Activated gamma-delta T cell (primary cell): ENCODE measurements at regions not wholly inside any gene's neighbourhood (a gene's known extent, or its start where the extent isn't known, plus 50 kb on each side); places are given as distances from the start of the nearest gene placed in this dataset.

Experiments
- DNase-seq: peaks from one replicate; lab custom pipeline; 2025; lab: John Stamatoyannopoulos, UW

GRCh38 chr13:71087006-71087405 is 780.0 kb downstream of the DACH1 start:
- no peak for DNase-seq

- no peak for DNase-seq
These were observed 784.4 kb downstream of the DACH1 start for GRCh38 chr13:71082631-71083030.

GRCh38 chr13:71079638-71080037 is 787.4 kb downstream of the DACH1 start:
- DNase-seq: no peak

GRCh38 chr13:71068041-71068440 is 799.0 kb downstream of the DACH1 start:
- no peak for DNase-seq

GRCh38 chr13:71067165-71067815 is 799.7 kb downstream of the DACH1 start:
- DNase-seq: no peak

GRCh38 chr13:71056581-71056980 is 810.4 kb downstream of the DACH1 start:
- DNase-seq: no peak

GRCh38 chr13:71055644-71056043 is 811.4 kb downstream of the DACH1 start:
- DNase-seq: no peak

- DNase-seq: no peak
These were observed 812.0 kb downstream of the DACH1 start for GRCh38 chr13:71055047-71055446.

- no peak for DNase-seq
These were observed 812.6 kb downstream of the DACH1 start for GRCh38 chr13:71054358-71054757.

DNA sequence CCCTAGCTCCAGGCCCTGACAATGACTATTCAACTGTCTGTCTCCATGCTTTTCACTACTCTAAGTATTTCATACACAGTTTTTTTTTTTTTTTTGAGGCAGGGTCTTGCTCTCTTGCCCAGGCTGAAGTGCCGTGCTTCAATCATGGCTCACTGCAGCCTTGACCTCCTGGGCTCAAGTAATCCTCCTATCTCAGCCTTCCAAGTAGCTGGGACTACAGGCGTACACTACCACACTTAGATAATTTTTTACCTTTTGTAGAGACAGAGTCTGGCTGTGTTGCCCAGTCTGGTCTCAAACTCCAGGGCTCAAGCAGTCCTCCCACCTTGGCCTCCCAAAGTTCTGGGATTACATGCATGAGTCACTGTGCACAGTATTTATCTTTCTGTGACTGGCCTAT is 815.4 kb downstream of the DACH1 start:
- DNase-seq: no peak

DNA sequence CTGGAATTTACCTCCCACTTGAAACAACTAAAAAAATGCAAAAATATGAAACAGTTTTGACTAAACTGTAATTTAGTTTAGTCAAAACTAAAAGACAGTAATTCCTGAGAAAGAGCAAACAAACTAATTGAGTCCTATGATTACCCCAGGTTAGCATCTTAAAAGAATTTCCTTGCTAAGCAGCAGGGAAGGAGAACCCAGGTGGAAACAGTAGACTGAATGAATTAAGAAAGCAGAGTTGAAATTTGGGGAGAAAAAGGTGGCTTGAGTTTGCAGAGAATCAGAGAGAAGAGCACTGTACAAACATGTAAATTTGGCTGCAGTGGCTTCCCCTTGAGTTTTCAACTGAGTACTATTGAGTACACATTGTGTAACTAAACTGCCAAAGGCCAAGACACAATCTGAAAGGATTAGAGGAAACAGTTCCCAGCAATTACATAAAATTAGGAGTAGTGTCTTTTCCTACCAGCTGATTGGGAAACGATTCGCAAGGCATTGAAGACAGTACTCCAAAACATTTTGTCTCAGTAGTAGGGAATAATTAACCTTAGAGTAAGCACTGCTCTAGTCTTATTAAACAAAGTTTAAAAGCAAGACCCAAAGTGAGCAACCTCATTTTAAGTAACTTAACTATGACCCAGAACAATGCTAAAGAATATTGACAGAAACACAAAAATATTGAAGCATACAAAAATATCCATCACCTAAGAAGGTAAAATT is 820.5 kb downstream of the DACH1 start:
- no peak for DNase-seq

DNA sequence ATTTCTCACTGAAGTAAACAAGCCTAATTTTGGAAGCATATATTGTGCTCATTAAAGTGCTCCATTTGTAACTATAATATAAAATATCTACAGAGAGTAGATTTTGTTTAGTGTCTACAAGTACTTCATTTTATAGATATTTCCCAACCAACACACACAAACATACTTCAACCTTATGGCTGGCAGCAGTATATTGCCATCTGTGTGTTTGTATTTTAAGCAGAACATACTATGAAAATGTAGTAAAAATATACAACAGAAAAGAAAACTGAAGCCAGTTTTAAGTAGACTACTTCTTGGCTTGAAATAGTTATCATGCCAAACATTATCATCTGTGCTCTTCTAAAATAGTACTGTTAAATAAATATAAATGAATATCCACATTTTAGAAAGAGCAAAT is 821.9 kb downstream of the DACH1 start:
- DNase-seq: no peak

DNA sequence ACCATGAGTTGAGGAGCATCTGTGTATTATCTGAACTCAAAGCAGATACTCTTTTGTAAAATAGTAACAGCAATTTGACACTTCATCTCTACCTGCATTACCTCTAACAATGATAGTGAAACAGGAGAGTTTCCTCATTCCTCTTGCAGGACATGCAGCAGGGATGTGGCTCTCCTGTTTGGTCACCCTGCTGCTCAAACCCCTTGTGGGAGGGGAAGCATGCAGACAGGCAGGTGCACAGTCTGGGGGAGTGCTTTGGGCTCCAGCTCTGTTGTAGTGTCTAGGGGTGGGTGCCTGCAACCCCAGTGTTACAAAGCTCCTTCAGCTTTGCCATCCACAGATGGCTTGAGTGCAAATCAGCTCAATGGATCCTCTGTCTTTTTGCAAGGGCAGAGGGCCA is 827.6 kb downstream of the DACH1 start:
- DNase-seq: no peak

GRCh38 chr13:71034018-71034417 is 833.0 kb downstream of the DACH1 start:
- no peak for DNase-seq

DNA sequence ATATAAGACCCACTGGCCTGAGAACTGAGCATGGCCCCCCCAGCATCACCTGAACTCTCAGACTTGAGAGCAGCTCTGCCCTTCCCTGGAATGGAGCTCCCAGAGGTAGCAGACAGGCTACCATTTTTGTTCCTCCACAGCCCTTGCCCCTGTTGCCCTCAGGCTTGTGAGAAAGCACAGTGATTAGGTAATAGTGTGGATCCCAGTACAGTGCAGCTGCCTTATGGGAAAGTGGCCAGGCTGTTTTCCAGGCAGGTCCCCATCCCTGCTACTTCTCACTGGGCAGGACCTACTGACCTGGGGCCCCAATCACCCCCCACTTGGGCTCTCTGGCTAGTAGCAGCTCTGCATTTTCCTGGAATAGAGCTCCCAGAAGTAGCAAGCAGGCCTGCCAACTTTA is 834.0 kb downstream of the DACH1 start:
- no peak for DNase-seq

DNA sequence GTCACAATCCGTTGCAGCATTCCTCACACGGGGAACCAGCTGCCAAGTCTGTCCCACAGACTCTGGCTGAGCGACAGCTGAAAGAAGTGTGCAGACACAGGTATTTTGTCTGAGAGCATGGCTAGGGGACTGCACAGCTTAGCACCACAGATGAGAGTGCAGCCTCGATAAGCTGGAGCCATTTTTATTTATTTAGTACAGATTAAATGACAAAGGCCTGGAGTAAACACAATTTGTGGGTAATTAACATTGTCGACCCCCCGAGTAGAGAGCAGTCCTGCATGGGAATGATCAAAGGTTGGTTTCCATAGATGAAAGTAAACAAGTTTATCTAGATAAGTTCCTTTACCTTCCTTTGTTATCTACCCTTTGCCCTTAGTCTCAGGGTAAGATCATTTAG is 836.2 kb downstream of the DACH1 start:
- DNase-seq: no peak

- DNase-seq: no peak
These were observed 838.1 kb downstream of the DACH1 start for GRCh38 chr13:71028884-71029283.

GRCh38 chr13:71021825-71022422 is 845.1 kb downstream of the DACH1 start:
- no peak for DNase-seq

GRCh38 chr13:71018995-71019394 is 848.0 kb downstream of the DACH1 start:
- no peak for DNase-seq

DNA sequence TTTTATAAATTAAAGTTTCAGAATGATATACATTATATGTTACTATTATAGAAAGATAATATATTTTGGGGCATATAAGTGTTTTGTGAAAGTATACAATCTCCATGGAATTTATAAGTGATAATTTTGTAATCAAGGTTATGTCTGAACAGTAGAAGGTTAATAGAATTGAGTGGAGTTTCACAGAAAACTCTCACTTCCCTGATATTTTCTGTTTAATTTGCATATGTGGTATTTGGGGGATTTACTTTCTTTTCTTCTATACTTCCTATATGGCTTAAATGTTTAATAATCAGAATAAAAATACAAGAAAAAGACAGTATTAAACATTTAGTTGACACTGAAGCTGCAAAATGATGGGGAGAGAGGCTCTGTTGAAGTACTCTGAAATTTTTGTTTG is 848.5 kb downstream of the DACH1 start:
- no peak for DNase-seq

GRCh38 chr13:71017607-71018006 is 849.4 kb downstream of the DACH1 start:
- DNase-seq: no peak

DNA sequence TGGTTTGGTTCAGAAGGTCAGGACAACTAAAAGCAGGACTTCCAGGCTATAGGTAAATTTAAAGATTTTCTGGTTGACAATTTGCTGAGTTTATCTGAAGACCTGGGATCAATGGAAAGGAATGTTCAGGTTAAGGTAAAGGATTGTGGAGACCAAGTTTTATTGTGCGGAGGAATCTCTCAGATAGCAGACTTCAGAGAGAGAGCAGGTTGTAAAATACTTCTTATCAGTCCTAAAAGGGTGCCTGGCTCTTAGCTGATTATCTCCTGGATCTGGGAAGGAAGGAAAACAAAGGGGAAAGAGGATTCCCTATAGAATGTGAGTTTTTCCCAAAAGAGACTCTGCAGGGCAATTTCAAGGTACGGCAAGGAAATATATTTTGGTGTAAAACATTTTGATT is 851.5 kb downstream of the DACH1 start:
- no peak for DNase-seq

GRCh38 chr13:71015021-71015420 is 852.0 kb downstream of the DACH1 start:
- no peak for DNase-seq
